Ishikawa (cell line): ENCODE measurements at regions not wholly inside any gene's neighbourhood (a gene's known extent, or its start where the extent isn't known, plus 50 kb on each side); places are given as distances from the start of the nearest gene placed in this dataset.

Experiments
- CEBPB ChIP-seq: IDR thresholded peaks from 2 replicates; pipeline ENCODE4 v1.6.1; 2012
- CREB1 ChIP-seq: IDR thresholded peaks from 2 replicates; pipeline ENCODE4 v1.6.1; 2012; ENCODE audit warnings: low read depth
- EGR1 ChIP-seq: IDR thresholded peaks from 2 replicates; pipeline ENCODE4 v1.6.1; 2012
- EP300 ChIP-seq: IDR thresholded peaks from 2 replicates; pipeline ENCODE4 v1.6.1; 2012; ENCODE audit warnings: borderline replicate concordance
- FOXM1 ChIP-seq: IDR thresholded peaks from 2 replicates; pipeline ENCODE4 v1.6.1; 2012; ENCODE audit warnings: low read depth, borderline replicate concordance
- MAX ChIP-seq: IDR thresholded peaks from 2 replicates; pipeline ENCODE4 v1.6.1; 2012
- NFIC ChIP-seq: IDR thresholded peaks from 2 replicates; pipeline ENCODE4 v1.6.1; 2012
- RAD21 ChIP-seq: IDR thresholded peaks from 2 replicates; pipeline ENCODE4 v1.6.1; 2012; ENCODE audit warnings: low read depth
- TAF1 ChIP-seq: IDR thresholded peaks from 2 replicates; pipeline ENCODE4 v1.6.1; 2012; ENCODE audit warnings: low read depth, mild to moderate bottlenecking
- TCF12 ChIP-seq: IDR thresholded peaks from 2 replicates; pipeline ENCODE4 v1.6.1; 2012; ENCODE audit warnings: low read depth
- TEAD4 ChIP-seq: IDR thresholded peaks from 2 replicates; pipeline ENCODE4 v1.6.1; 2012
- YY1 ChIP-seq: IDR thresholded peaks from 2 replicates; pipeline ENCODE4 v1.6.1; 2012; ENCODE audit warnings: low read depth
- ZBTB7A ChIP-seq: IDR thresholded peaks from 2 replicates; pipeline ENCODE4 v1.6.1; 2012; ENCODE audit warnings: low read depth
- TF ChIP-seq, protein P1 (sequence below): IDR thresholded peaks from 2 replicates; pipeline ENCODE4 v1.6.1; 2012
- TF ChIP-seq, protein P2 (sequence below): IDR thresholded peaks from 2 replicates; pipeline ENCODE4 v1.6.1; 2012; ENCODE audit warnings: low read depth, mild to moderate bottlenecking

DNA sequence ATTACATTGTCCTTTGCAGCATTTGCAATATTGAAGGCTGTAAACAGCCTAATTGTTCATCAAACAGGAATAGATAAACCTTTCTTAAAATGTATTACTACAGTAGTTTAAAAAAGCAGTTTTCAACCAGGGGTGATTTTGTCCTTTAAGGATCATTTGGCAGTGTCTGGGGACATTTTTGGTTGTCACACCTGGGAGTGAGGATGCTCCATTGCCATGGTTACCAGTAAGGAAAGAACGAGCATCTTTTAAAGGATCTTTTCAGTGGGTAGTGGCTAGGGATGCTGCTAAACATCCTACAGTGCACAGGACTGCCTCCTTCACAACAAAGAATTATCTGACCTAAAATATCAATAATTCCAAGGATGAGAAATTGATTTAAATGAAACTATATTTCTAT is 596.3 kb downstream of the HINT1 start:
- TF ChIP-seq RAD21 = no peak
- TF ChIP-seq CREB1 = no peak
- no peak for TF ChIP-seq ZBTB7A
- TF ChIP-seq CEBPB = no peak
- TF ChIP-seq FOXM1 = no peak
- TF ChIP-seq EP300 = no peak
- TF ChIP-seq YY1 = no peak
- no peak for TF ChIP-seq TCF12
- no peak for TF ChIP-seq NFIC
- no peak for TF ChIP-seq MAX
- TF ChIP-seq, protein P1, sequence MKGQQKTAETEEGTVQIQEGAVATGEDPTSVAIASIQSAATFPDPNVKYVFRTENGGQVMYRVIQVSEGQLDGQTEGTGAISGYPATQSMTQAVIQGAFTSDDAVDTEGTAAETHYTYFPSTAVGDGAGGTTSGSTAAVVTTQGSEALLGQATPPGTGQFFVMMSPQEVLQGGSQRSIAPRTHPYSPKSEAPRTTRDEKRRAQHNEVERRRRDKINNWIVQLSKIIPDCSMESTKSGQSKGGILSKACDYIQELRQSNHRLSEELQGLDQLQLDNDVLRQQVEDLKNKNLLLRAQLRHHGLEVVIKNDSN = no peak
- no peak for TF ChIP-seq EGR1
- TF ChIP-seq TEAD4 = no peak
- TF ChIP-seq TAF1 = no peak
- TF ChIP-seq, protein P2, sequence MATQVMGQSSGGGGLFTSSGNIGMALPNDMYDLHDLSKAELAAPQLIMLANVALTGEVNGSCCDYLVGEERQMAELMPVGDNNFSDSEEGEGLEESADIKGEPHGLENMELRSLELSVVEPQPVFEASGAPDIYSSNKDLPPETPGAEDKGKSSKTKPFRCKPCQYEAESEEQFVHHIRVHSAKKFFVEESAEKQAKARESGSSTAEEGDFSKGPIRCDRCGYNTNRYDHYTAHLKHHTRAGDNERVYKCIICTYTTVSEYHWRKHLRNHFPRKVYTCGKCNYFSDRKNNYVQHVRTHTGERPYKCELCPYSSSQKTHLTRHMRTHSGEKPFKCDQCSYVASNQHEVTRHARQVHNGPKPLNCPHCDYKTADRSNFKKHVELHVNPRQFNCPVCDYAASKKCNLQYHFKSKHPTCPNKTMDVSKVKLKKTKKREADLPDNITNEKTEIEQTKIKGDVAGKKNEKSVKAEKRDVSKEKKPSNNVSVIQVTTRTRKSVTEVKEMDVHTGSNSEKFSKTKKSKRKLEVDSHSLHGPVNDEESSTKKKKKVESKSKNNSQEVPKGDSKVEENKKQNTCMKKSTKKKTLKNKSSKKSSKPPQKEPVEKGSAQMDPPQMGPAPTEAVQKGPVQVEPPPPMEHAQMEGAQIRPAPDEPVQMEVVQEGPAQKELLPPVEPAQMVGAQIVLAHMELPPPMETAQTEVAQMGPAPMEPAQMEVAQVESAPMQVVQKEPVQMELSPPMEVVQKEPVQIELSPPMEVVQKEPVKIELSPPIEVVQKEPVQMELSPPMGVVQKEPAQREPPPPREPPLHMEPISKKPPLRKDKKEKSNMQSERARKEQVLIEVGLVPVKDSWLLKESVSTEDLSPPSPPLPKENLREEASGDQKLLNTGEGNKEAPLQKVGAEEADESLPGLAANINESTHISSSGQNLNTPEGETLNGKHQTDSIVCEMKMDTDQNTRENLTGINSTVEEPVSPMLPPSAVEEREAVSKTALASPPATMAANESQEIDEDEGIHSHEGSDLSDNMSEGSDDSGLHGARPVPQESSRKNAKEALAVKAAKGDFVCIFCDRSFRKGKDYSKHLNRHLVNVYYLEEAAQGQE = no peak

DNA sequence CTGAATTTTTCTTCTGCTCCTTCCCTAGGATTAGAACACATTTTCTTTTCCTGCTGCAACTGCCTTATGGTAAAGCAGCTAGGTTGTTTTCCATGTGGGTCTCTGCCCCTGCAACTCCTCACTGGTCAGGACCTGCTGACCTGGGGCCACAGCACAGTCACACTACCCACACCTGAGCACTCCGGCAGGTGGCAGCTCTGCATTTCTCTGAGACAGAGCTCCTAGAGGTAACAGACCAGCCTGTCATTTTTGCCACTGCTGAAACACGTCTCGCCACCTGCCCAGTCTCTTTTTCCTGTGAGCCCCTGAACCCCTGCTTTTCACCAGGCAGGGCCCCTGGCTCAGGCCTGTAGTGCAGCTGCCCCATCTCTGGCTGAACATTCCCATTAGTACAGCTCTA is 609.6 kb downstream of the HINT1 start:
- no peak for TF ChIP-seq ZBTB7A
- no peak for TF ChIP-seq MAX
- no peak for TF ChIP-seq FOXM1
- no peak for TF ChIP-seq TEAD4
- no peak for TF ChIP-seq TAF1
- no peak for TF ChIP-seq EGR1

DNA sequence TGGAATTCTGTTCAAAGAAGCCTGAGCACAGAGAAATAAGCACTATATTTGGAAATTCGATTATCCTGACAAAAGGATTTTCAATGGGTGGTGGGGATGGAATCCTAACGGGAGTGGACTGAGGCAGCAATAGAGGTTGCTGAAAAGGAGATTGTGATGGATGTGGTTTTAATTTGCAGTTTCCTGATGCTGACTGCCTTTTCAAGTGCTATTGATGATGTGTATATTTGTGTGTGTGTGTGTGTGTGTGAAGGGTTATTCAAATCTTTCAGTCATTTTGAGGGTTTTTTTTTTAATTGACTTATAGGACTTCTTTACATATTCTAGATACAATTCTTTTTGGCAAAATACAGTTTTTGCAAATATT is 614.5 kb downstream of the HINT1 start:
- TF ChIP-seq, protein P1 = no peak
- TF ChIP-seq FOXM1 = no peak
- TF ChIP-seq EP300 = no peak
- no peak for TF ChIP-seq TCF12
- no peak for TF ChIP-seq RAD21
- TF ChIP-seq, protein P2 = no peak
- TF ChIP-seq CEBPB = no peak
- TF ChIP-seq TAF1 = no peak
- TF ChIP-seq NFIC = no peak
- no peak for TF ChIP-seq ZBTB7A
- TF ChIP-seq CREB1 = no peak
- no peak for TF ChIP-seq MAX
- no peak for TF ChIP-seq TEAD4
- TF ChIP-seq EGR1 = no peak

GRCh38 chr5:130549884-130550561 is 615.0 kb downstream of the HINT1 start:
- TF ChIP-seq ZBTB7A = no peak; the same call in 1 of the 2 replicates
- TF ChIP-seq TCF12 = no peak
- no peak for TF ChIP-seq EGR1
- TF ChIP-seq NFIC = peak; percentile 63
- TF ChIP-seq RAD21 = no peak
- TF ChIP-seq, protein P1 = no peak
- peak; percentile 21; the same call in 1 of the 2 replicates for TF ChIP-seq EP300
- TF ChIP-seq CEBPB = no peak

DNA sequence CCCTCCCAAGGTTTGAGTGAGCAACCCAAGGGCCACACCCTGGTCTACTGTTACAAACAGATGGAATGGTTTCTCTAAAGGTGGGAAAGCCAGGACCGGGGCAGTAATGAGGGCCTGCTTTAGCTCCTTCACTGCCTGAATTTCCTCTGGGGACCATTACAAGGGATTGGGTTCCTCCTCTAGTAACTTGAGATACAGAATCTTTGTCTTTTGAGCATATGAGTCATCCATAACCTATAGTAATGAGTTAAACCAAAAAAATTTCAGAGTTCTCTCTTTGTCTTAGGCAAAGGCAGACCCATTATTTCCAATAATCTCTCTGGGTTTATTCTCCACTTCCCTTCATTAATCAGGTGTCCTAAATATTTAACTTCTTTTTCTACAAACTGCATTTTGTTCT is 618.8 kb downstream of the HINT1 start:
- TF ChIP-seq EP300 (no peak), TCF12 (no peak), MAX (no peak), TEAD4 (no peak), FOXM1 (no peak), RAD21 (no peak), TAF1 (no peak), YY1 (no peak)
- TF ChIP-seq, protein P1 = no peak
- TF ChIP-seq, protein P2 = no peak
